ENCODE measurements at regions not wholly inside any gene's neighbourhood (a gene's known extent, or its start where the extent isn't known, plus 50 kb on each side); places are given as distances from the start of the nearest gene placed in this dataset.

GRCh38 chr12:64997858-64998257 lies 123.2 kb downstream of the WIF1 start:
- Histone ChIP-seq H3K4me3 (ENCODE audit: low read depth in 1 of 2, low read length in 2 of 2) (no peak overlapping the region), H3K4me1 (ENCODE audit: control insufficient read depth in 2 of 2, insufficient read depth in 2 of 2, low read length in 1 of 2) (no peaks in the 10 kb centered on the region), H3K36me3 (ENCODE audit: control insufficient read depth in 2 of 2, insufficient read depth in 2 of 2, low read length in 1 of 2) (no peaks in the 10 kb centered on the region), H3K27me3 (ENCODE audit: control insufficient read depth in 1 of 2, insufficient read depth in 2 of 2, low read length in 2 of 2) (no peaks in the 10 kb centered on the region), H3K27ac (ENCODE audit: low read depth in 2 of 2, low read length in 1 of 2) (no peak overlapping the region), H3K9me3 (ENCODE audit: control insufficient read depth in 2 of 2, insufficient read depth in 1 of 2, low read depth in 1 of 2, low read length in 1 of 2) (no peaks in the 10 kb centered on the region)
- WGBS, 2 donors = 63 to 67% methylated on average over 2 of the region's 2 CpGs

DNA sequence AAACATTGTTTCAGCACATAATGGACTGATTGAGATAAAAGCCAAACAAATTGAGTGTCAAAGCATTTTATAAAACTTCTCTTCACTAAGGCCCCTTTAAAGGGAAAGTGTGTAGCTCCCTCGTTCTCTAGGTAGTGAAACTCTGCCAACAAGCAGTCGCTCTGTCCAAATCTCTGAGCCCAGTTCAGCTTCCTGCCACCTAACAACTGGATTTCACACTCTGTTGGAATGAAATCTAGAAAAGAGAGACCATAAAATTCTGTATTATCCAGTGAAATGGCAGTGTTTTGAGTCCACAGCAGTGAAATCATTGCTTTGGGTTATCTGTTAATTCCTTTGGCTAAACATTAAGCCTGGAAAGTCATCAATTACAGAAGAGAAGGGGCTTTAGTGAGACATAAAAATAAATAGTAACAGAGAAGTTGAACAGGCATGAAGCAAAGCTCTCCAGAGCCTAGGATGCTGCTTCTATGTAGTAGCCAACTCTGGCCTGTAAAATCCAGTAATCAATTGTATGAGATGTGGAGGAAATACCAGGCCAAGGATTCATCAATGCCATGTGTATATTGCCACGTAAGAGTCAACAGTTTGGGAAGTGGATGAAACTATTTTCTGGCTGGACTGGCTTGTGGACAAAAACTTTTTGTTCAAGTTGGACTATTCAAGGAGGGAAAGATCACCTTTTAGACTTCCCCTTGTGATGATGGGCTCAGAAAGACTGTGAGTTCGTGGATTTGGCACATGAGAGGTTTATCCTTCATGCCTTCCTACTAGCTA lies 122.5 kb downstream of the WIF1 start:
- 32 to 41% methylated on average over 4 of the region's 4 CpGs for WGBS, 2 donors

GRCh38 chr12:64999148-64999425 lies 122.0 kb downstream of the WIF1 start:
- 44 to 48% methylated on average over 1 of the region's 1 CpG for WGBS, 2 donors
- no peak overlapping the region for H3K4me3 ChIP-seq (ENCODE audit: low read depth in 1 of 2, low read length in 2 of 2)
- H3K9me3 ChIP-seq (ENCODE audit: control insufficient read depth in 2 of 2, insufficient read depth in 1 of 2, low read depth in 1 of 2, low read length in 1 of 2) = no peaks in the 10 kb centered on the region
- no peak overlapping the region for H3K27ac ChIP-seq (ENCODE audit: low read depth in 2 of 2, low read length in 1 of 2)
- H3K4me1 ChIP-seq (ENCODE audit: control insufficient read depth in 2 of 2, insufficient read depth in 2 of 2, low read length in 1 of 2) = no peaks in the 10 kb centered on the region
- H3K27me3 ChIP-seq (ENCODE audit: control insufficient read depth in 1 of 2, insufficient read depth in 2 of 2, low read length in 2 of 2) = no peaks in the 10 kb centered on the region
- no peaks in the 10 kb centered on the region for H3K36me3 ChIP-seq (ENCODE audit: control insufficient read depth in 2 of 2, insufficient read depth in 2 of 2, low read length in 1 of 2)

More for the DNA sequence above, 122.5 kb downstream of the WIF1 start:
- Histone ChIP-seq H3K27ac (ENCODE audit: low read depth in 2 of 2, low read length in 1 of 2) (peak overlapping the region in 1 of 2 donors; percentile 49), H3K36me3 (ENCODE audit: control insufficient read depth in 2 of 2, insufficient read depth in 2 of 2, low read length in 1 of 2) (no peaks in the 10 kb centered on the region), H3K4me3 (ENCODE audit: low read depth in 1 of 2, low read length in 2 of 2) (no peak overlapping the region), H3K27me3 (ENCODE audit: control insufficient read depth in 1 of 2, insufficient read depth in 2 of 2, low read length in 2 of 2) (no peaks in the 10 kb centered on the region), H3K4me1 (ENCODE audit: control insufficient read depth in 2 of 2, insufficient read depth in 2 of 2, low read length in 1 of 2) (no peaks in the 10 kb centered on the region), H3K9me3 (ENCODE audit: control insufficient read depth in 2 of 2, insufficient read depth in 1 of 2, low read depth in 1 of 2, low read length in 1 of 2) (no peaks in the 10 kb centered on the region)
